ENCODE measurements at regions not wholly inside any gene's neighbourhood (a gene's known extent, or its start where the extent isn't known, plus 50 kb on each side); places are given as distances from the start of the nearest gene placed in this dataset.

DNA sequence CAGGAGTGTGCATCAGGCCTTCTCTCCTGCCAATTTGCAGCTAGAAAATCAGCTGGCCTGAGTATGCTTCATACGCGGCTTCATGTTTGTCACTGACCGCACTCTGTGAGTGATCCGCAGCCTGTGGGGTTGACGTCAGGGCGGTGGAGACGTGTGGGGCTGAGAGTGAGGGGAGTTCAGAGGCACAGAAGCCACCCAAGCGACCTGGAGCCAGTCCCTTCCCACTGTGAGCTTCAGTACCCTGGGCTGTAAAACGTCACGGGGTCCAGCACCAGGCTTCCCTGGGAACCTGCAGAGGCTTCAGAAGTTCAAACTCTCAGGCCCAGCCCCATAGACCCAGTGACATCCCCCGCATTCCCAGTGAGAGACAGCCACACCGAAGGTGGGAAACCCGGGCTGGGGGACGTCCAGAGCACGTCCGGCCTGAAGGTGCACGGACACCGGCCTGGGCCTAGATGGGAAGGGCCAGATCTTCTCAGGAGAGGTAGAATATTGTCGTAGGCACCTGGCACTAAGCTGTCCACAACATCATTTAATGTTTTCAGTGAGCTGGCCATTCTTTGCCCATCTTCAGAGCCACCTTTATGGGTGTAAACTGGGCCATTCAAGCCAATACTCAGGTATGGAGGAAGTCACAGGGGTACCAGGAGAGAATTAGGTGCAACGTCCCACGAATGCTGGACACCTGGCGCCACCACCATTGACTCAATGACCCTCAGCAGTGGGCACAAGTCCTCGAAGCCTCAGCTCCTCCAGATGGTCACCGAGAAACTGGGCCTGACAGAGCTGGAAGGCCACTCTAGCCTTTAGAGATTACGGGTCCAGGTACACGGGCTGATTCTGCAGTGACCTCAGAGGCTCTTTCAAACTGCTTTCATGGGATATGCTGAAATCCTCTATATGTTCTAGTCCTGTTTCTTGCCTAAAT is 235.6 kb upstream of the MYT1L start:
- CTCF ChIA-PET: interaction anchor here (1.5 kb wide), 1 partner anchor 16 kb away, joined by 3 read pairs; no protein-coding TSS in a partner anchor
- POLR2A ChIA-PET: no interaction called here
- TF ChIP-seq, protein P1, sequence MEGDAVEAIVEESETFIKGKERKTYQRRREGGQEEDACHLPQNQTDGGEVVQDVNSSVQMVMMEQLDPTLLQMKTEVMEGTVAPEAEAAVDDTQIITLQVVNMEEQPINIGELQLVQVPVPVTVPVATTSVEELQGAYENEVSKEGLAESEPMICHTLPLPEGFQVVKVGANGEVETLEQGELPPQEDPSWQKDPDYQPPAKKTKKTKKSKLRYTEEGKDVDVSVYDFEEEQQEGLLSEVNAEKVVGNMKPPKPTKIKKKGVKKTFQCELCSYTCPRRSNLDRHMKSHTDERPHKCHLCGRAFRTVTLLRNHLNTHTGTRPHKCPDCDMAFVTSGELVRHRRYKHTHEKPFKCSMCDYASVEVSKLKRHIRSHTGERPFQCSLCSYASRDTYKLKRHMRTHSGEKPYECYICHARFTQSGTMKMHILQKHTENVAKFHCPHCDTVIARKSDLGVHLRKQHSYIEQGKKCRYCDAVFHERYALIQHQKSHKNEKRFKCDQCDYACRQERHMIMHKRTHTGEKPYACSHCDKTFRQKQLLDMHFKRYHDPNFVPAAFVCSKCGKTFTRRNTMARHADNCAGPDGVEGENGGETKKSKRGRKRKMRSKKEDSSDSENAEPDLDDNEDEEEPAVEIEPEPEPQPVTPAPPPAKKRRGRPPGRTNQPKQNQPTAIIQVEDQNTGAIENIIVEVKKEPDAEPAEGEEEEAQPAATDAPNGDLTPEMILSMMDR (IDR thresholded peaks at IDR 0.05; ENCODE audit: control extremely low read depth, extremely low read depth, low read depth, missing control alignments): no peak
- DNase-seq (ENCODE audit: extremely low spot score): no peak

GRCh38 chr2:2565671-2566070 is 234.6 kb upstream of the MYT1L start:
- no peak for DNase-seq (ENCODE audit: extremely low spot score)
- TF ChIP-seq, protein P1 (IDR thresholded peaks at IDR 0.05; ENCODE audit: control extremely low read depth, extremely low read depth, low read depth, missing control alignments): no peak
- ChIA-PET POLR2A (no interaction called here), CTCF (no interaction called here)

DNA sequence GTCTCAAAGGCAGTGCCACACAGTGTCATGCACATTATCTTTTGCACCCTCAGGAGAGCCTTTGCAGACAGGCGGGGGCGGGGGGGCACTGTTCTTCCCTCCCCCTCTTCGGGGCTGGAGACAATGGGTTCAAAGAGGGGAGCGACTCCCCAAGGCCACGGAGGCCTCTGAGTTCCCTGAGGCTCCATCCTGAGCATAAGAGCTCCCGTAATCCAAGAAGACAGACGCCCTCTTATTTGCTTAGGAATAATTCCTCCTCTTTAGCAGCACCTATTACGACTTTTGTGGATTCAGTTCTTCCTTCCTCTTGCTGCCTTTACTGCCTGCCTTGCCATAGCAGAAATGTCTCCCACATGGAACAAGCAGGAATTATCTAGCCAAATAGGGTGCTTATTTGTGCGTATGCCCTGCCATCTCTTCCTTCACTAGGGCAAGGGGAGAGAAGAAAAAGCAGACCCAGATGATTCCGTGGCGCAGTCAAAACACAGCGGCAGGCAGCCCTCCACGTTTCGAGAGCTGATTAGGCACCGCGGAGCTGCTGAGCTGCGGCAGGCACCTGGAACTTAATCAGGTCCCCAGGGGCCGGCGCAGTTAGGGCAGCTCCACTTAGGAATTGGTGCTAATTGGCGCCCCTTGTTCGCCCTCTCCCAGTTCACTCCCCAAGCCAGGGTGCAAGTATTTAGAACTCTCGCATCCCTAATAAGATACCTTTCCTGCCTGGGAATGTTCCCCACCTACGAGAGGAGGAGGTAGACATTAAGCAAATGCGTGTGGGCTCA is 233.4 kb upstream of the MYT1L start:
- CTCF ChIA-PET: no interaction called here
- DNase-seq (ENCODE audit: extremely low spot score): no peak
- TF ChIP-seq, protein P1 (IDR thresholded peaks at IDR 0.05; ENCODE audit: control extremely low read depth, extremely low read depth, low read depth, missing control alignments): no peak
- POLR2A ChIA-PET: no interaction called here

- no peak for DNase-seq (ENCODE audit: extremely low spot score)
- ChIA-PET CTCF (no interaction called here), POLR2A (no interaction called here)
- TF ChIP-seq, protein P1 (IDR thresholded peaks at IDR 0.05; ENCODE audit: control extremely low read depth, extremely low read depth, low read depth, missing control alignments): no peak
Observed at GRCh38 chr2:2563309-2563860, 232.3 kb upstream of the MYT1L start.

- ChIA-PET POLR2A (no interaction called here), CTCF (no interaction called here)
- no peak for DNase-seq (ENCODE audit: extremely low spot score)
- TF ChIP-seq, protein P1 (IDR thresholded peaks at IDR 0.05; ENCODE audit: control extremely low read depth, extremely low read depth, low read depth, missing control alignments): no peak
Observed at GRCh38 chr2:2562867-2563266, 231.8 kb upstream of the MYT1L start.

GRCh38 chr2:2561346-2562095 is 230.4 kb upstream of the MYT1L start:
- POLR2A ChIA-PET: no interaction called here
- CTCF ChIA-PET: no interaction called here
- TF ChIP-seq, protein P1 (IDR thresholded peaks at IDR 0.05; ENCODE audit: control extremely low read depth, extremely low read depth, low read depth, missing control alignments): no peak
- no peak for DNase-seq (ENCODE audit: extremely low spot score)
